ENCODE measurements at regions not wholly inside any gene's neighbourhood (a gene's known extent, or its start where the extent isn't known, plus 50 kb on each side); places are given as distances from the start of the nearest gene placed in this dataset.

GRCh38 chr10:117674646-117675045 lies 132.1 kb downstream of the EMX2 start:
- H3K27ac ChIP-seq (ENCODE audit: low read length) = no peak overlapping the region
- no peak overlapping the region for H3K4me3 ChIP-seq (ENCODE audit: low read length)
- no peak overlapping the region for H3K9ac ChIP-seq (ENCODE audit: low read length)
- no peaks in the 10 kb centered on the region for H3K27me3 ChIP-seq (ENCODE audit: control insufficient read depth, insufficient read depth, low read length)
- H3K9me3 ChIP-seq (ENCODE audit: control insufficient read depth, low read depth, low read length) = no peaks in the 10 kb centered on the region
- no peaks in the 10 kb centered on the region for H3K36me3 ChIP-seq (ENCODE audit: control insufficient read depth, low read depth, low read length)
- H3K4me1 ChIP-seq (ENCODE audit: control insufficient read depth, low read depth, low read length) = no peaks in the 10 kb centered on the region

- Histone ChIP-seq H3K27ac (ENCODE audit: low read length) (no peak overlapping the region), H3K9ac (ENCODE audit: low read length) (no peak overlapping the region), H3K4me1 (ENCODE audit: control insufficient read depth, low read depth, low read length) (no peaks in the 10 kb centered on the region), H3K27me3 (ENCODE audit: control insufficient read depth, insufficient read depth, low read length) (no peaks in the 10 kb centered on the region), H3K36me3 (ENCODE audit: control insufficient read depth, low read depth, low read length) (no peaks in the 10 kb centered on the region), H3K4me3 (ENCODE audit: low read length) (no peak overlapping the region), H3K9me3 (ENCODE audit: control insufficient read depth, low read depth, low read length) (no peaks in the 10 kb centered on the region)
These were observed 133.0 kb downstream of the EMX2 start for GRCh38 chr10:117675514-117676055.

- no peaks in the 10 kb centered on the region for H3K36me3 ChIP-seq (ENCODE audit: control insufficient read depth, low read depth, low read length)
- no peak overlapping the region for H3K9ac ChIP-seq (ENCODE audit: low read length)
These were observed 134.7 kb downstream of the EMX2 start for GRCh38 chr10:117677239-117677638.

GRCh38 chr10:117677890-117678500 lies 135.4 kb downstream of the EMX2 start:
- H3K36me3 ChIP-seq (ENCODE audit: control insufficient read depth, low read depth, low read length) = no peaks in the 10 kb centered on the region
- H3K27ac ChIP-seq (ENCODE audit: low read length) = no peak overlapping the region
- H3K27me3 ChIP-seq (ENCODE audit: control insufficient read depth, insufficient read depth, low read length) = no peaks in the 10 kb centered on the region
- no peak overlapping the region for H3K9ac ChIP-seq (ENCODE audit: low read length)
- no peaks in the 10 kb centered on the region for H3K9me3 ChIP-seq (ENCODE audit: control insufficient read depth, low read depth, low read length)
- no peaks in the 10 kb centered on the region for H3K4me1 ChIP-seq (ENCODE audit: control insufficient read depth, low read depth, low read length)
- no peak overlapping the region for H3K4me3 ChIP-seq (ENCODE audit: low read length)

More at GRCh38 chr10:117677239-117677638, 134.7 kb downstream of the EMX2 start:
- no peaks in the 10 kb centered on the region for H3K27me3 ChIP-seq (ENCODE audit: control insufficient read depth, insufficient read depth, low read length)
- no peaks in the 10 kb centered on the region for H3K9me3 ChIP-seq (ENCODE audit: control insufficient read depth, low read depth, low read length)
- no peak overlapping the region for H3K27ac ChIP-seq (ENCODE audit: low read length)
- no peak overlapping the region for H3K4me3 ChIP-seq (ENCODE audit: low read length)
- H3K4me1 ChIP-seq (ENCODE audit: control insufficient read depth, low read depth, low read length) = no peaks in the 10 kb centered on the region

- no peaks in the 10 kb centered on the region for H3K27me3 ChIP-seq (ENCODE audit: control insufficient read depth, insufficient read depth, low read length)
- H3K9ac ChIP-seq (ENCODE audit: low read length) = no peak overlapping the region
- no peaks in the 10 kb centered on the region for H3K4me1 ChIP-seq (ENCODE audit: control insufficient read depth, low read depth, low read length)
- no peaks in the 10 kb centered on the region for H3K9me3 ChIP-seq (ENCODE audit: control insufficient read depth, low read depth, low read length)
- no peaks in the 10 kb centered on the region for H3K36me3 ChIP-seq (ENCODE audit: control insufficient read depth, low read depth, low read length)
- no peak overlapping the region for H3K4me3 ChIP-seq (ENCODE audit: low read length)
- no peak overlapping the region for H3K27ac ChIP-seq (ENCODE audit: low read length)
These were observed 138.1 kb downstream of the EMX2 start for GRCh38 chr10:117680601-117681000.

- no peaks in the 10 kb centered on the region for H3K36me3 ChIP-seq (ENCODE audit: control insufficient read depth, low read depth, low read length)
- no peak overlapping the region for H3K27ac ChIP-seq (ENCODE audit: low read length)
- no peak overlapping the region for H3K9ac ChIP-seq (ENCODE audit: low read length)
- no peaks in the 10 kb centered on the region for H3K27me3 ChIP-seq (ENCODE audit: control insufficient read depth, insufficient read depth, low read length)
- no peaks in the 10 kb centered on the region for H3K9me3 ChIP-seq (ENCODE audit: control insufficient read depth, low read depth, low read length)
- no peak overlapping the region for H3K4me3 ChIP-seq (ENCODE audit: low read length)
- no peaks in the 10 kb centered on the region for H3K4me1 ChIP-seq (ENCODE audit: control insufficient read depth, low read depth, low read length)
These were observed 138.6 kb downstream of the EMX2 start for GRCh38 chr10:117681104-117681503.

GRCh38 chr10:117684046-117684610 lies 141.6 kb downstream of the EMX2 start:
- Histone ChIP-seq H3K9ac (ENCODE audit: low read length) (no peak overlapping the region), H3K27ac (ENCODE audit: low read length) (no peak overlapping the region), H3K9me3 (ENCODE audit: control insufficient read depth, low read depth, low read length) (no peaks in the 10 kb centered on the region), H3K4me3 (ENCODE audit: low read length) (no peak overlapping the region), H3K36me3 (ENCODE audit: control insufficient read depth, low read depth, low read length) (no peaks in the 10 kb centered on the region), H3K27me3 (ENCODE audit: control insufficient read depth, insufficient read depth, low read length) (no peaks in the 10 kb centered on the region), H3K4me1 (ENCODE audit: control insufficient read depth, low read depth, low read length) (no peaks in the 10 kb centered on the region)

GRCh38 chr10:117684672-117685211 lies 142.2 kb downstream of the EMX2 start:
- no peaks in the 10 kb centered on the region for H3K4me1 ChIP-seq (ENCODE audit: control insufficient read depth, low read depth, low read length)
- no peaks in the 10 kb centered on the region for H3K9me3 ChIP-seq (ENCODE audit: control insufficient read depth, low read depth, low read length)
- no peaks in the 10 kb centered on the region for H3K36me3 ChIP-seq (ENCODE audit: control insufficient read depth, low read depth, low read length)
- no peak overlapping the region for H3K4me3 ChIP-seq (ENCODE audit: low read length)
- H3K27ac ChIP-seq (ENCODE audit: low read length) = no peak overlapping the region
- H3K27me3 ChIP-seq (ENCODE audit: control insufficient read depth, insufficient read depth, low read length) = no peaks in the 10 kb centered on the region
- H3K9ac ChIP-seq (ENCODE audit: low read length) = no peak overlapping the region

- no peak overlapping the region for H3K27ac ChIP-seq (ENCODE audit: low read length)
- no peaks in the 10 kb centered on the region for H3K36me3 ChIP-seq (ENCODE audit: control insufficient read depth, low read depth, low read length)
- no peaks in the 10 kb centered on the region for H3K4me1 ChIP-seq (ENCODE audit: control insufficient read depth, low read depth, low read length)
- H3K9ac ChIP-seq (ENCODE audit: low read length) = no peak overlapping the region
- no peak overlapping the region for H3K4me3 ChIP-seq (ENCODE audit: low read length)
- no peaks in the 10 kb centered on the region for H3K27me3 ChIP-seq (ENCODE audit: control insufficient read depth, insufficient read depth, low read length)
- no peaks in the 10 kb centered on the region for H3K9me3 ChIP-seq (ENCODE audit: control insufficient read depth, low read depth, low read length)
These were observed 142.9 kb downstream of the EMX2 start for GRCh38 chr10:117685431-117685830.

- Histone ChIP-seq H3K27ac (ENCODE audit: low read length) (no peak overlapping the region), H3K9me3 (ENCODE audit: control insufficient read depth, low read depth, low read length) (no peaks in the 10 kb centered on the region), H3K9ac (ENCODE audit: low read length) (no peak overlapping the region), H3K36me3 (ENCODE audit: control insufficient read depth, low read depth, low read length) (no peaks in the 10 kb centered on the region), H3K27me3 (ENCODE audit: control insufficient read depth, insufficient read depth, low read length) (no peaks in the 10 kb centered on the region), H3K4me3 (ENCODE audit: low read length) (no peak overlapping the region), H3K4me1 (ENCODE audit: control insufficient read depth, low read depth, low read length) (no peaks in the 10 kb centered on the region)
These were observed 144.1 kb downstream of the EMX2 start for GRCh38 chr10:117686606-117687005.

GRCh38 chr10:117688358-117688757 lies 145.8 kb downstream of the EMX2 start:
- no peak overlapping the region for H3K9ac ChIP-seq (ENCODE audit: low read length)
- no peaks in the 10 kb centered on the region for H3K36me3 ChIP-seq (ENCODE audit: control insufficient read depth, low read depth, low read length)
- no peak overlapping the region for H3K27ac ChIP-seq (ENCODE audit: low read length)
- no peaks in the 10 kb centered on the region for H3K27me3 ChIP-seq (ENCODE audit: control insufficient read depth, insufficient read depth, low read length)
- no peaks in the 10 kb centered on the region for H3K9me3 ChIP-seq (ENCODE audit: control insufficient read depth, low read depth, low read length)
- H3K4me3 ChIP-seq (ENCODE audit: low read length) = no peak overlapping the region
- no peaks in the 10 kb centered on the region for H3K4me1 ChIP-seq (ENCODE audit: control insufficient read depth, low read depth, low read length)

- Histone ChIP-seq H3K9ac (ENCODE audit: low read length) (no peak overlapping the region), H3K27me3 (ENCODE audit: control insufficient read depth, insufficient read depth, low read length) (no peaks in the 10 kb centered on the region), H3K4me3 (ENCODE audit: low read length) (no peak overlapping the region), H3K9me3 (ENCODE audit: control insufficient read depth, low read depth, low read length) (no peaks in the 10 kb centered on the region), H3K36me3 (ENCODE audit: control insufficient read depth, low read depth, low read length) (no peaks in the 10 kb centered on the region), H3K4me1 (ENCODE audit: control insufficient read depth, low read depth, low read length) (no peaks in the 10 kb centered on the region), H3K27ac (ENCODE audit: low read length) (no peak overlapping the region)
These were observed 147.0 kb downstream of the EMX2 start for GRCh38 chr10:117689566-117689965.
